GM20000 (cell line): ENCODE measurements at regions not wholly inside any gene's neighbourhood (a gene's known extent, or its start where the extent isn't known, plus 50 kb on each side); places are given as distances from the start of the nearest gene placed in this dataset.

ENCODE experiments used
- DNase-seq: peaks from one replicate; pipeline ENCODE4 v3.0.0; 2012; ENCODE audit warnings: low spot score
- TF ChIP-seq, protein P1 (sequence below): IDR thresholded peaks from 2 replicates; pipeline ENCODE4 v1.5.1; 2012; ENCODE audit warnings: mild to moderate bottlenecking, control low read depth; ENCODE audit errors: extremely low read depth, missing control alignments

DNA sequence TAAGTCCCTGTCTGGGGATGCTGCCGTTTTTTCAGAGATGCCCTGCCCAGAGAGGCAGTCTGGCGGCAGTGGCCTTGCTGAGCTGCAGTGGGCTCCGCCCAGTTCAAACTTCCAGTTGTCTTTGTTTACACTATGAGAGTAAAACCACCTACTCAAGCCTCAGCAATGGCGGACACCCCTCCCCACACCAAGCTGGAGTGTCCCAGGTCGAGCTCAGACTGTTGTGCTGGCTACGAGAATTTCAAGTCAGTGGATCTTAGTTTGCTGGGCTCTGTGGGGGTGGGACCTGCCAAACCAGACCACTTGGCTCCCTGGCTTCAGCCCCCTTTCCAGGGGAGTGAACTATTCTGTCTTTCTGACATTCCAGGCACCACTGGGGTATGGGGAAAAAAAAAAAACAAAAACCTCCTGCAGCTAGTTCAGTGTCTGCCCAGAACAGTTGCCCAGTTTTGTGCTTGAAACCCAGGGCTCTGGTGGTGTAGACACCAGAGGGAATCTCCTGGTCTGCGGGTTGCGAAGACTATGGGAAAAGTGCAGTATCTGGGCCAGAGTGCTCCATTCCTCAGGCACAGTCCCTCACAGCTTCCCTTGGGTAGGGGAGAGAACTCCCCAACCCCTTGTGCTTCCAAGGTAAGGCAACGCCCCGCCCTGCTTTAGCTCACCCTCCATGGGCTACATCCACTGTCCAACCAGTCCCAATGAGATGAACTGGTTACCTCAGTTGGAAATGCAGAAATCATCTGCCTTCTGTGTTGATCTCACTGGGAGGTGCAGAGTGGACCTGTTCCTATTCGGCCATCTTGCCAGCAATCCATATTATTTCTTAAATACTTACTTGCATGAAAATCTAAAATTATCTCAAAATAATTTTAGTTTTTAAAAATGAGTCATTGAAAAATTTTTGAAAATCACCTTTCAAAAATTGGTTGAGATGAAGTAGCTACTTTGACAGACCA, 338.0 kb downstream of the OSR1 start:
- DNase-seq = no peak

DNA sequence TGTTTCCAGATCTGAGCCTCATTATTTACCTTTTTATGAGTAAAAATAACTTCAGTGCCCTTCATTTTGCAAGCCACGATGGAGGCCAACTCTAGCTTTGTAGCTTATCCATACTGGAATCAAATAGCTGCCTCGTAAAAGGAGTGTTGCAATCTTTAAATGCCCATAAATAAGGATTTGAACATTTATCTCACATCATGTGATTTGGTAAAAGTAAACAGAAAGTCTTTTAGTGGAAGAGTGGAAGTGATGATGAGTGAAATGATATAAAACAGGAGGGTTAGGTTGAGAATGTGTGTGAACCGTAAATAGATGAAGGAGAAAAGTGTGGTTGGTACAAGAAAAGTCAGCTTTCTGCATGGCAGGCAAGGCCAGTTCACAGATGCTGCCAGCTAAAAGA, 348.9 kb downstream of the OSR1 start:
- no peak for DNase-seq
- TF ChIP-seq, protein P1, sequence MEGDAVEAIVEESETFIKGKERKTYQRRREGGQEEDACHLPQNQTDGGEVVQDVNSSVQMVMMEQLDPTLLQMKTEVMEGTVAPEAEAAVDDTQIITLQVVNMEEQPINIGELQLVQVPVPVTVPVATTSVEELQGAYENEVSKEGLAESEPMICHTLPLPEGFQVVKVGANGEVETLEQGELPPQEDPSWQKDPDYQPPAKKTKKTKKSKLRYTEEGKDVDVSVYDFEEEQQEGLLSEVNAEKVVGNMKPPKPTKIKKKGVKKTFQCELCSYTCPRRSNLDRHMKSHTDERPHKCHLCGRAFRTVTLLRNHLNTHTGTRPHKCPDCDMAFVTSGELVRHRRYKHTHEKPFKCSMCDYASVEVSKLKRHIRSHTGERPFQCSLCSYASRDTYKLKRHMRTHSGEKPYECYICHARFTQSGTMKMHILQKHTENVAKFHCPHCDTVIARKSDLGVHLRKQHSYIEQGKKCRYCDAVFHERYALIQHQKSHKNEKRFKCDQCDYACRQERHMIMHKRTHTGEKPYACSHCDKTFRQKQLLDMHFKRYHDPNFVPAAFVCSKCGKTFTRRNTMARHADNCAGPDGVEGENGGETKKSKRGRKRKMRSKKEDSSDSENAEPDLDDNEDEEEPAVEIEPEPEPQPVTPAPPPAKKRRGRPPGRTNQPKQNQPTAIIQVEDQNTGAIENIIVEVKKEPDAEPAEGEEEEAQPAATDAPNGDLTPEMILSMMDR = no peak

More for the DNA sequence above, 338.0 kb downstream of the OSR1 start:
- TF ChIP-seq, protein P1 = no peak

DNA sequence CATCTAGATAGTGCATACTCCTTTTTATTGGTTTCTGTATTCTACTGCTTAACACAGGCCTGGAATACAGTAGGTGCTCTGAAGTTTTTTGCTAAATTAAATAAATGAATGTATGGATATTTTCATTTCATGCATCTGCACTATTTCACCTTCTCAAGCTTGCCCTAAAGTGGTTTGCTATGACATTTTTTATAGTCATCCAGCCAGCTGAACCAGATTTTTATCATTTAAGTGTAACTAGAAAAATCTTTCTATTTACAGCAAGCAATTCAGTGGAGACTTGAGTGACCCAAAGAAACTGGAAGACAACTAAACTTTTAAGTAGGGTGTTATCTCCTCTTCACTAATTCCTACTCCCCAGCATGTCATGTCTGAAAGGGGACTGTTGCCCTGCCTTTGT, 354.9 kb downstream of the OSR1 start:
- TF ChIP-seq, protein P1 = no peak
- DNase-seq = no peak

DNA sequence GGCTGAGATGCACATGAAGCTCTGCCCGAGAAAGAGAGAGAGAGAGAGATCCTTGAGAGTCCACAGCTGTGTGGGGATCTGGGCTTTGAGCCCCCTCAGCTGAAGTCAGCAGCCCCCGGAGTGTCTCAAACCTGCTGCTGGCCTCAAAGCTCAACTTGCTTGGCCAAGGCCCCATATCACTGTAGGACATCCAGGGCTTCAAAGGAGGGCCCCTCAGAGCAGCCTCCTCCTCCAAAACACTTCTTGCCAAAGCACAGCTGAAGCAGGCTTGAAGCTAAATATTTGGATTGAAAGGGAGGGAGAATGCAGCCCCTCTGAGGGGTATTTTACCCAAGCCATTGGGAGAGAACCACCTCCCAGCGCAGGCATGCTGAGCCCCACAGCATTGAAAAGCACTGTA, 357.6 kb downstream of the OSR1 start:
- TF ChIP-seq, protein P1 = no peak
- no peak for DNase-seq

DNA sequence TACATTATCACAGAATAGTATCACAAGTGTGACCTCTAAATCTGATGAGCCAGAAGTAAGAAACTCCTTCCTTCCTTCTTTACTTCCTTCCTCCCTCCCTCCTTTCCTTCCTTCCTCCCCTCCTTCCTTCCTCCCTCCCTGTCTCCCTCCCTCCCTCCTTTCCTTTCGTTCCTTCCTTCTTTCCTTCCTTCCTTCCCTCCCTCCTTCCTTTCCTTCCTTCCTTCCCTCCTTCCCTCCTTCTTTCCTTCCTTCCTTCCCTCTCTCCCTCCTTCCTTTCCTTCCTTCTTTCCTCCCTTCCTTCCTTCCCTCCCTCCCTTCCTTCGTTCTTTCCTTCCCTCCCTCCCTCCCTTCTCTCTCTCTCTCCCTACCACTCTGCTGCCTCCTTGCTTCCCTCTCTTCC, 359.2 kb downstream of the OSR1 start:
- DNase-seq = no peak
- TF ChIP-seq, protein P1 = no peak

DNA sequence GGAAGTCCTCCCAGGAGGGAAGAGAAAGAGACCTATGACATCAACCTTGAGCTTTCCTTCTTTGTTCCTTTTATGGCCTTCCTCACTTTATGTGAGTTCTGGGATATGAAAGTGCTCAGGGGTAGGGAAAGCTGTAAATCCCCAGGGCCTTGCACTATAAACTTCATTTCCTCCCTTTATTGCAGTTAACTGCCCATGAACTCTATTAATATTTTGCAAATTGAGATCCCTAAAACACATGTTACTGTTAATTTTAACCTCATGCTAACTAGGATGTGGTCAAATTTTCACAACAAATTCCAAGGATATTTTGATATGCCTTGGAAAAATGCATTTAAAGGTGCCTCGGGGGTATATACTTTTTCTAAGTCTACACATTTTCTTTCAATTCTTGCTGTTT, 359.9 kb downstream of the OSR1 start:
- TF ChIP-seq, protein P1 = no peak
- DNase-seq = no peak

DNA sequence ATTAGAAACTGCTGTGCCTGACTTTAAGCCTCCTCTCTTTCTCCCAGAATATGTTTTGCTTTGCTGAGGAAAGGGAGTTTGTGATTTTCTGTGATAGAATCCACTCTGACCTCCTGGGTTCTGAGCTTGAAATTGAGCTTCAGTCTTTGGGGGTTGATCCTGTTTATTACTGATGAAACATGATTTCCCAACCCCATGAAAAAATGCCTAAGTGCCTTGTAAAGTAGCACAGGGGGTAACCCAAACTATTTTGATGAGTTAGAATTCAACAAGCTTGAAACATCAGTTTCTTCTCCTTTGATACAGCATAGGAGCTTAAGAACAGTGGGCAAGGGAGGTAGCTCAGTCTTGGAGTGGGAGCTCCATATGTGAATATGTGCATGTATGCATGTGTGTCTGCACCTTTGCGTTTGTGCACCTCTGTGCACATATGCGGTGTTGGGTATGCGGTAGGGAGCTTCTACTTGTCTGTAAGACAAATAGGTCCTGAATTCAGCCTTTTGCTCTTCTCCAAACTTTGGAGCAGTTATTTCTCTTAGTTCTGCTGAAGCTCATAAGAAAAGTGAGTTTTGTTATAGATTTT, 364.6 kb downstream of the OSR1 start:
- TF ChIP-seq, protein P1 = no peak
- no peak for DNase-seq
